B cell (primary cell): ENCODE measurements at regions not wholly inside any gene's neighbourhood (a gene's known extent, or its start where the extent isn't known, plus 50 kb on each side); places are given as distances from the start of the nearest gene placed in this dataset.

Source experiments
- ATAC-seq: fragments of 200-7000 bp; cut with Tn5 transposase; one replicate; pipeline ENCODE4 v1.10.0; 2021; ENCODE audit warnings: low read depth, mild to moderate bottlenecking, moderate number of reproducible peaks, moderate library complexity
- CTCF ChIA-PET: fragments of 350-600 bp; sonication (Branson Sonifier 250); formaldehyde crosslinking; loops from one replicate; lab custom pipeline; 2021; ENCODE audit warnings: antibody characterized with exemption, inconsistent platforms; lab: Charles Lee
- POLR2A ChIA-PET: fragments of 350-600 bp; sonication (Branson Sonifier 250); formaldehyde crosslinking; loops from one replicate; lab custom pipeline; 2021; ENCODE audit warnings: antibody characterized with exemption; lab: Charles Lee
- DNase-seq: peaks from one replicate; pipeline ENCODE4 v3.0.0; 2013
- H2AFZ ChIP-seq: 2 replicates; pipeline ENCODE4 v1.6.1; 2012; ENCODE audit warnings: mild to moderate bottlenecking, low read depth, low read length; ENCODE audit not compliant: insufficient read depth, poor library complexity, severe bottlenecking
- H3K27ac ChIP-seq, 2 donors: 1 replicate in 1 of 2; 2 replicates in 1 of 2; pipeline ENCODE4 v1.5.1; 2012 to 2013; ENCODE audit warnings: low read length in 2 of 2, mild to moderate bottlenecking in 2 of 2, moderate library complexity in 1 of 2
- H3K27me3 ChIP-seq, 4 experiments: fragments of 200-600 bp in 1 of 4; sonication (generic) in 1 of 4; replicated peaks in 1 of 4; 1 replicate in 2 of 4; 2 replicates in 2 of 4; pipeline versions ENCODE4 v1.6.1 to v1.7.0; 2013 to 2016; ENCODE audit warnings: low read length in 3 of 4, mild to moderate bottlenecking in 2 of 4, mixed read lengths in 1 of 4, moderate library complexity in 1 of 4; ENCODE audit not compliant: insufficient read depth in 4 of 4, control insufficient read depth in 3 of 4; ENCODE audit errors: control extremely low read depth in 1 of 4
- H3K36me3 ChIP-seq, 2 experiments: replicated peaks in 1 of 2; 1 replicate in 1 of 2; 2 replicates in 1 of 2; pipeline versions ENCODE4 v1.6.1 to v1.7.1; 2013; ENCODE audit warnings: low read length in 1 of 2; ENCODE audit not compliant: insufficient read depth in 2 of 2, control insufficient read depth in 1 of 2; ENCODE audit errors: control extremely low read depth in 1 of 2, extremely low read depth in 1 of 2
- H3K4me1 ChIP-seq, 2 donors: fragments of 200-600 bp in 1 of 2; sonication (generic) in 1 of 2; 1 replicate in 1 of 2; 2 replicates in 1 of 2; pipeline versions ENCODE4 v1.5.1 to v1.6.1; 2013 to 2017; ENCODE audit warnings: low read length in 2 of 2; ENCODE audit not compliant: control insufficient read depth in 2 of 2, insufficient read depth in 2 of 2
- H3K4me2 ChIP-seq: replicated peaks from 2 replicates; pipeline ENCODE3; 2012; ENCODE audit warnings: mild to moderate bottlenecking, low read depth, low read length; ENCODE audit not compliant: poor library complexity, severe bottlenecking
- H3K4me3 ChIP-seq, 5 experiments: fragments of 200-600 bp in 1 of 5; sonication (generic) in 1 of 5; 1 replicate in 3 of 5; 2 replicates in 2 of 5; pipeline versions ENCODE4 v1.5.1 to v1.7.0; 2011 to 2016; ENCODE audit warnings: low read length in 4 of 5, mild to moderate bottlenecking in 4 of 5, low read depth in 2 of 5, control low read depth in 1 of 5, moderate library complexity in 1 of 5; ENCODE audit not compliant: insufficient read depth in 1 of 5; ENCODE audit errors: control extremely low read depth in 1 of 5, extremely low read depth in 1 of 5
- H3K79me2 ChIP-seq: fragments of 200-600 bp; sonication (generic); one replicate; pipeline ENCODE4 v1.6.0; 2016; ENCODE audit warnings: low read length; ENCODE audit not compliant: control insufficient read depth, insufficient read depth
- H3K9ac ChIP-seq: fragments of 200-600 bp; sonication (generic); 2 replicates; pipeline ENCODE4 v1.6.1; 2017; ENCODE audit warnings: mild to moderate bottlenecking, low read length, moderate library complexity
- H3K9me3 ChIP-seq, 3 donors: one replicate each; pipeline versions ENCODE4 v1.6.1 to v1.7.1; 2013; ENCODE audit warnings: low read length in 2 of 3; ENCODE audit not compliant: control insufficient read depth in 2 of 3, insufficient read depth in 1 of 3; ENCODE audit errors: control extremely low read depth in 1 of 3
- H4K20me1 ChIP-seq: 2 replicates; pipeline ENCODE4 v1.6.0; 2012; ENCODE audit warnings: mild to moderate bottlenecking, low read length; ENCODE audit not compliant: insufficient read depth, control insufficient read depth, poor library complexity, severe bottlenecking
- H3K27ac Mint-ChIP-seq: one replicate; pipeline ENCODE4 v1.8.0; 2021; ENCODE audit warnings: mixed read lengths
- H3K27me3 Mint-ChIP-seq: one replicate; pipeline ENCODE4 v1.8.0; 2021; ENCODE audit warnings: mixed read lengths
- H3K4me1 Mint-ChIP-seq: one replicate; pipeline ENCODE4 v1.8.0; 2021; ENCODE audit warnings: mixed read lengths
- H3K4me3 Mint-ChIP-seq: one replicate; pipeline ENCODE4 v1.8.0; 2021; ENCODE audit warnings: mixed read lengths
- H3K9me3 Mint-ChIP-seq: one replicate; pipeline ENCODE4 v1.8.0; 2022; ENCODE audit warnings: mixed read lengths; ENCODE audit not compliant: insufficient read depth
- EZH2 ChIP-seq: IDR thresholded peaks from 2 replicates; pipeline ENCODE4 v1.6.1; 2012; ENCODE audit warnings: borderline replicate concordance, low read depth, mild to moderate bottlenecking, moderate library complexity, low read length; ENCODE audit not compliant: insufficient read depth, poor library complexity, severe bottlenecking
- intact Hi-C: fragments of 100-400 bp; cut with micrococcal nuclease; formaldehyde crosslinking; loops from one replicate; pipeline ENCODE4 v1.10.0; 2022
- TF ChIP-seq, protein P1 (sequence below): fragments of 200-600 bp; IDR thresholded peaks from one replicate; pipeline ENCODE4 v1.8.0; 2022; ENCODE audit warnings: antibody characterized with exemption, mild to moderate bottlenecking

GRCh38 chr12:14270392-14270791, 95.1 kb upstream of the ATF7IP start:
- H3K4me3 ChIP-seq = no peak overlapping the region
- CTCF ChIA-PET = interaction anchor here (1.6 kb wide), 1 partner anchor 11 kb away, joined by 4 read pairs; no protein-coding TSS in a partner anchor

More at GRCh38 chr12:14270392-14270791, 95.1 kb upstream of the ATF7IP start:
- no peaks in the 10 kb centered on the region for H3K36me3 ChIP-seq
- H3K9ac ChIP-seq = no peak overlapping the region
- intact Hi-C loops = loop anchor here (5.0 kb wide), 1 partner anchor 47 kb away; no protein-coding TSS in a partner anchor
- H3K4me1 Mint-ChIP-seq = peaks cover 28% of the 10 kb centered on the region
- DNase-seq (no peak), ATAC-seq (no peak)
- TF ChIP-seq, protein P1, sequence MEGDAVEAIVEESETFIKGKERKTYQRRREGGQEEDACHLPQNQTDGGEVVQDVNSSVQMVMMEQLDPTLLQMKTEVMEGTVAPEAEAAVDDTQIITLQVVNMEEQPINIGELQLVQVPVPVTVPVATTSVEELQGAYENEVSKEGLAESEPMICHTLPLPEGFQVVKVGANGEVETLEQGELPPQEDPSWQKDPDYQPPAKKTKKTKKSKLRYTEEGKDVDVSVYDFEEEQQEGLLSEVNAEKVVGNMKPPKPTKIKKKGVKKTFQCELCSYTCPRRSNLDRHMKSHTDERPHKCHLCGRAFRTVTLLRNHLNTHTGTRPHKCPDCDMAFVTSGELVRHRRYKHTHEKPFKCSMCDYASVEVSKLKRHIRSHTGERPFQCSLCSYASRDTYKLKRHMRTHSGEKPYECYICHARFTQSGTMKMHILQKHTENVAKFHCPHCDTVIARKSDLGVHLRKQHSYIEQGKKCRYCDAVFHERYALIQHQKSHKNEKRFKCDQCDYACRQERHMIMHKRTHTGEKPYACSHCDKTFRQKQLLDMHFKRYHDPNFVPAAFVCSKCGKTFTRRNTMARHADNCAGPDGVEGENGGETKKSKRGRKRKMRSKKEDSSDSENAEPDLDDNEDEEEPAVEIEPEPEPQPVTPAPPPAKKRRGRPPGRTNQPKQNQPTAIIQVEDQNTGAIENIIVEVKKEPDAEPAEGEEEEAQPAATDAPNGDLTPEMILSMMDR = no peak
- TF ChIP-seq EZH2 = no peak
- H3K4me3 Mint-ChIP-seq = no peak overlapping the region
- POLR2A ChIA-PET = no interaction called here
- no peak overlapping the region for H3K27ac Mint-ChIP-seq
- no peaks in the 10 kb centered on the region for H3K27me3 ChIP-seq
- H3K9me3 Mint-ChIP-seq = peaks cover 16% of the 10 kb centered on the region
- no peaks in the 10 kb centered on the region for H3K79me2 ChIP-seq
- no peak overlapping the region for H2AFZ ChIP-seq
- peaks cover 2 to 45% (median 19%) of the 10 kb centered on the region in 3 donors for H3K9me3 ChIP-seq
- no peak overlapping the region for H3K27ac ChIP-seq
- H3K27me3 Mint-ChIP-seq = no peaks in the 10 kb centered on the region
- H3K4me1 ChIP-seq = peaks cover 18 to 23% of the 10 kb centered on the region in 2 donors
- no peak overlapping the region for H3K4me2 ChIP-seq
- H4K20me1 ChIP-seq = no peaks in the 10 kb centered on the region
